HG02763 (cell line): ENCODE measurements at regions not wholly inside any gene's neighbourhood (a gene's known extent, or its start where the extent isn't known, plus 50 kb on each side); places are given as distances from the start of the nearest gene placed in this dataset.
A peak's percentile ranks its signal among the peaks of the same experiment; 100 is the strongest.
"Not testable (repeated sequence)": the region's sequence is repeated elsewhere in the genome, so short reads cannot be mapped to it uniquely, and the experiment has no call there.

Experiments used
- ATAC-seq: cut with Tn5 transposase; IDR thresholded peaks from one replicate; pipeline ENCODE4 v1.9.1; 2021; ENCODE audit warnings: mild to moderate bottlenecking, moderate library complexity; ENCODE audit not compliant: unreplicated experiment

DNA sequence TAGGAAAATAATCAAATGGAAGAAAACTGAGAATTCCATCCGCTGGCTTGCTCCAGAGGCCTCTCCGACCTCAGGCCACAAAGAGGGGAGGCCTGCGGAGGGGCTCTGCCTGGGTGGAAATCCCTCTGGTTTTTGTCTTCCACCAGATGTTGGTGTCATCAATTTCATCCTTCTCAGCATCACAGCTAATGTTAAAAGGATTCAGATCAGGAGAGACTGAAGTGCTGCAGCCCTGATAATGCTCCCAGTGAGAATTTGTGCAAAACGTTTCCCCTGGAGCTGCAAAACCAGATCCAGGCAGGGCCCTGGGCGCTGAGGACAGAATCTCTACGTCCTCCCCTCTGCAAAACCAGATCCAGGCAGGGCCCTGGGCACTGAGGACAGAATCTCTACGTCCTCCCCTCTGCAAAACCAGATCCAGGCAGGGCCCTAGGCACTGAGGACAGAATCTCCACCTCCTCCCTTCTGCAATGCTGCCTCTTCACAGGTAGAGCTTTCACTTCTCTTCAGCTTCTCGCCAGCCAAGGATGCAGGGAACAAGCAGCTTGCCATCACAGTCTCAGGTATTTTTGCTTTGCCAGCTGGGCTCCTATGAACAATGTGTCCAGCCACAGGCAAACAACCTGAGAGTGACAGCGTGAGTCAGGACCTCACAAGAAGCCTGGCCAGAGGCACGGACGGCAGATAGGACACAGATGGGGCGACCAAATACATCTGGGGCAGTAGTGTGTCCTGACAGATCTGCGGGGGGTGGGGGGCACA, 81.2 kb downstream of the TMEM18 start:
- no peak for ATAC-seq

GRCh38 chr2:595141-595815, 81.9 kb downstream of the TMEM18 start:
- no peak for ATAC-seq

DNA sequence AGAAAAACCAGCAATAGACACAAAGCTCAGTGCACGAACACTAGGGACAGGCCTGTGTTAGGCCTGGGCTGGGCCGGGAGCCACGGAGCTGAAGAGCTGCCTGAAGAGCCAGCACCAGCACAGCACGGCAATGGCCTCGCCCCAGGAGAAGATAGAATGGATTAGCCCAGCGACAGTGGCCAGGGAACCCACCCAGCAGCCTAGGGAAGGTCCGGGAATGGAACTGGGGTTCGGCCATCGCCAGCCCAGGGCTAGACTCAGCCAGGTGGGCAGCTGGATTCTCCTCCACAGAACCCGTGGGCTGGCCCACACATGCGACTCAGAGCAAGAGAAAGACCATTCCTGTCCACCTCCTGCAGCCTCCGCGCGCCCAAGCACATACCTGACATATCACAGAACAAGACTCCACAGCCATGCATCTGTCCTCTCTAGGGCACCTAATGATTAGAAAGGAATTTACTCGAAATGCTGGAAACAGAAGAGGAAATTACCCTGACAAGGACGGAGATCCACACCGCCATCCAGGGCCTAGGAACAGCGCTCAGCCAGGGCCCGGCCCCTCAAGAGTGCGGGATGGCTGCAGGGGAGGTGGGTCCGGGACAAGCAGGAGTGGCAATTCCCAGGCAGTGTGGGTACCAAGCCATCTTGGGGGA, 82.8 kb downstream of the TMEM18 start:
- no peak for ATAC-seq

- ATAC-seq, result no peak
Observed at GRCh38 chr2:593356-594026, 83.7 kb downstream of the TMEM18 start.

DNA sequence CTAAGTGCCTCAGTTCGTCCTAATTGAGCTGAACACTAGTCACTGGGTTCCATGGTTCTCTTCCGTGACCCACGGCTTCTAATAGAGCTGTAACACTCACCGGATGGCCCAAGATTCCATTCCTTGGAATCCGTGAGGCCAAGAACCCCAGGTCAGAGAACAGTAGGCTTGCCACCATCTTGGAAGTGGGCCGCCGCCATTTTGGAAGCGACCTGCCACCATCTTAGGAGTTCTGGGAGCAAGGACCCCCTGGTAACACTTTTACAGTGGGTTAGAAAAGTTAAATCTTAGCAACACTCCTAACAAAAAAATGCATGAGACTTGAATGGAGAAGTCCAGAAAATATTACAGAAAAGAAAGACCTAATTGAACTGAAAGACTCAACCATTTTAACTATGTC, 84.5 kb downstream of the TMEM18 start:
- ATAC-seq, result no peak

DNA sequence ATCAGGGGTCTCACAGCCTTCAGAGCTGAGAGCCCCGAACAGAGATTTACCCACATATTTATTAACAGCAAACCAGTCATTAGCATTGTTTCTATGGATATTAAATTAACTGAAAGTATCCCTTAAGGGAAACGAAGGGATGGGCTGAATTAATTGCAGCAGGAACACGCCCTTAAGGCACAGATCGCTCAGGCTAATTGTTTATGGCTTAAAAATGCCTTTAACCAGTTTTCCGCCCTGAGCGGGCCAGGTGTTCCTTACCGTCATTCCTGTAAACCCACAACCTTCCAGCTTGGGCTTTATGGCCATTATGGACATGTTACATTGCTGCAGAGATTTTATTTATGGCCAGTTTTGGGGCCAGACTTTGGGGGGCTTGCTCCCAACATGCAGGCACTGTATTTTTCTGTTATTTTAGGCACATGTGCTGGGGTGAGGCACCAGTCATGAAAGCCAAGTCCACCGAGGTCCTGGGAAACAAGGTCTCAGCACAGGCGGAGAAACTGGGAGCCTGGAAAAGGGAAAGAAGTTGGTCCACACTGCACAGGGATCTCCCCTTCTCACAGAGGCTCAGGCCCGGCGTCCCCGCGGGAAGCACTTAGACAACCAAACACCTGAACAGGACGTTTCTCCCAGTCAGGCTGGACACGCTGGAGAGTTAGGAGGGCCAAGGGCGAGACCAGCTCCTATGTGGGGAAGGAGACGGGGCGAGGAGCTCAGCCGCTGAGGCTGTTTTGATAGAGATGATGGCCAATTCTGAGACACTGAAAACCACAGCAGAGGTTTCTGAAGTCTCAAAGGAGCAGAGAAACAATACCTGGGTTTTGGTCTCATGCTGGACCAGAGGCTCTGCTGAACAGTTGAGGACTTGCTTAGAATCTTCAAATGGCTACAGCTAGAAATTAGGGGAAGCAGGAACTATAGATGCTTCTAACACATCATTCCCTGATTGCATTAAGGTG, 86.7 kb downstream of the TMEM18 start:
- ATAC-seq, result no peak

DNA sequence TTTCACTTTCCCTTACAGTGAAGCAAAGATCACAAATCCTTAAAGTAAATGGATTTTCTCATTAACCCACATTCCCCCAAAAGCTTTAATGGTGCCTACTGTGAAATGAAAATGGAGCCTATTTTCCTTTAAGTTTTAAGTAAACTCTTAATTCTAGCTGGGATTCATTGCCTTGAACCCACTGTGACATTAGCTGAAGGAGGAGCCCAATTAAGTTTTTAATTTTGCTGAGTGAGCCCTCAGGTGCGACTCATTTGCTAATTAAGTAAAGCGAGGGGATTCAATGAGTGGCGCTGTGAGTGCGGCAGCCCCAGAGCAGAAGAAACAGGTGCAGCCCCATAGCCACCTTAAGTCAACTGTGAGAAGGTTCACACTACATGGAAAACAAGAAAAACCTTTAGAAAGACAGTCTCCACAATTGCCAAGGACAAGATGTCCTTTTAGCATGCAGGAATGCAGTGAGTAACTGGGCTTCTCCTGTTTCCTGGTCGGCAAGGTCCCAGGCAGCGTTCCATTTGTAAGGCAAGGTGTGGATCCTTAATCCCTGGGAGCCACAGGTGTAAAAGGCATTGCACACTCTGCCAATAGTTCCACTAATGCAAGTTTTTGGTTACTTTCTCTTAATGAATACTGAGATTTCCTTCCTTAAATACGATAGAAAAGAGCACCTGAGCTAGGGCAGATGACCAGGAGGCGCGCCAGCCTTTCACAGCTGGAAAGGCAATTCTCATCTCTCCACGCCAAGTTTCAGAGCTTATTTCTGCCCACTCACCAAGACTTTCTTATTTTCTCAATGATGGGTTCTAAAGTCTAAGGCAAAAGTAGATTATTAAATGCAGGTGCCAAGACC, 87.7 kb downstream of the TMEM18 start:
- no peak for ATAC-seq

- ATAC-seq, result no peak
Observed at GRCh38 chr2:588074-588645, 89.0 kb downstream of the TMEM18 start.

GRCh38 chr2:587087-587960, 89.9 kb downstream of the TMEM18 start:
- no peak for ATAC-seq

GRCh38 chr2:586641-587076, 90.5 kb downstream of the TMEM18 start:
- no peak for ATAC-seq

DNA sequence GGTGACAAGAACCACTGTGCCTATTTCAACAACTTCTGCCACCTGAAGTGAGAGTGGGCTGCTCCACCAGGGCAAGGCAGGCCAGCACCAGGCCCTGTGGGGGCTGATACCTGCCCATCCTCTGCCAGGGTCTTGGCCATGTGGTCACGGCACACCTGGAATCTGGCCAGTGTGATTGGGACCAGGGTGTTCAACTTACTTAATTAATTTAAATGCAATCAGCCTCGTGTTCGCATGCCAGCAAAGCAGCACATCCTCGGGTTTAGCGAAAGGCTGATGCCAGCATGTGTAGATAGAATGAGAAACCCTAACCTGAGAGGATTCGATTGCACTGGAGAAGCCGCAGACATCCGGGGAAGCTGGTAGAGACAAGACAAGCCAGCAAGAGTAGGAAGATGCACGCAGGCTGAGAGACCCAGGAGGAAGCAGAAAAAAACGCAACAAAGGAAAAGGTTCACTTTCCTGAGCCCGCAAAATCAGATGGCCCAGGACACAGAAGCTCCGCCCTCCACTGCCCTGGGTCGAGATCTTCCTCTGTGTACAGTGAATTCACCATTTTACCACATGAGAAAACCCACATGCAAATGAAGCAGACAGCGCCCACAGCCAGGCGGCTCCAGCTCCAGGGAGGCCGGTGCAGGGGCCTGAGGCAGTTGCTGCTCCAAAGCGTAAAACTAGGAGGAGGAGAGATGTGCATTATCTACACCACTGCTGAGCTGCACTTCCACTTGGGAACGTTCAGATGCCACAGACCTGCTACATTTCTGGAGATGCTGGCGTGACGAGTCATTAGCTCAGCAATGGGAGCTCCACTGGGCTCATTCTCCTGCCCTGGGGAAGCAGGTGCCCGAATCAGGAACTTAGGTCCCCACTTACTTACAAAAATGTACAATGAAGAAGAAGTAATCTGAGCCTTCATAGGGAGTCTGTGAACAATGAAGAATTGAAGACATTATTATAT, 92.1 kb downstream of the TMEM18 start:
- peak; percentile 95 for ATAC-seq

- no peak for ATAC-seq
Observed at GRCh38 chr2:583666-584065, 93.5 kb downstream of the TMEM18 start.

GRCh38 chr2:582792-583528, 94.2 kb downstream of the TMEM18 start:
- ATAC-seq, result no peak

DNA sequence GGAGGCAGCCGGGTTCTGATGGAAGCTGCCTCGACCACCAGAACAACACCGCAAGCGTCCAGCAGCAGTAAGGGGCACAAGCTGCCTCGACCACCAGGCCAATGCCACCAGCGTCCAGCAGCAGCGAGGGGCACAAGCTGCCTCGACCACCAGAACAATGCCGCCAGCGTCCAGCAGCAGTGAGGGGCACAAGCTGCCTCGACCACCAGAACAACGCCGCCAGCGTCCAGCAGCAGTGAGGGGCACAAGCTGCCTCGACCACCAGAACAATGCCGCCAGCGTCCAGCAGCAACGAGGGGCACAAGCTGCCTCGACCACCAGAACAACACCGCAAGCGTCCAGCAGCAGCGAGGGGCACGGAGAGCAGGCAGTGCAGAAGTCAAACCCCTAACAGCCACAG, 94.9 kb downstream of the TMEM18 start:
- ATAC-seq, result not testable (repeated sequence)

DNA sequence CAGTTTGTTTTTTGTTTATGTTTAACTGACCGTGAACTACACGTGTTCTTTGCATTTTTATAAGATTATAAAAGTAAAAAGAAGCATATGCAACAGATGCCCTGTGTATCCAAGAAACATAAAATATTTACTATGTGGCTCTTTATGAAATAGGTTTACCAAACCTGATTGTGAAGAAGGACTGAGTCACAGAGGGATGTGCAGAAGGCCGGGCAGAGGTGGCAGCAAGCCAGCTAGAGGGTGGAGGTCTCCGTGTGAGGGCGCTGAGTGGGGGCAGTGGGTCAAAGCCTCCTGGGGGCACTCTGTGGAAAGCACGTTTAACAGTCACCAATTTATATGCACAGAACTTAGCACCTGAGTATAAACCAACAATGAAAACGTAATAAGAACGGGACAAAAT, 97.2 kb downstream of the TMEM18 start:
- ATAC-seq, result no peak

DNA sequence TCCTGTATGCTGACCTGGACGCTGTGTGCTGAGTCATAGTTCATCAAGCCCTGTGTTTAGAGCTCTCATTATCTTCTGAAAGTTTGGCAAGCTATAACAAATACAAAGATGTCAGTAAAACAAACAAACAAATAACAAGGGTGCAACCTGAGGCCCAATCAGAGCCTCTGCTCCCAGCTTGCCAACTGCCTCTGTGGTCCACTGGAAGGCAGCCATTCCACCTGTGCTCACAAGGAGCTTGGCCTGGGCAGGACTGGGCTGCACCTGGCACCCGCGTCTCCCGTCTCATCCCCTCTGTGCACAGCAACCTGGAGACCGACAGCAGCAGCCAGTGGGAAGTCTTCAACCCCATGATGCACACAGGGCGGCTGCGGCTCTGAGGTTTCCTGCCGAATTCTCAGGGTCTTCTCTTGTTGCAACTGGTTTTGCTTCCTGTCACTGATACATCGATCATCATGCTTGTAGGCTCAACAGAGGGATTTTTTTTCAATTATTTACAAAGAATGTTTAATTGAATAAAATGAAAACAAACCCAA, 97.8 kb downstream of the TMEM18 start:
- ATAC-seq, result no peak
